Gastroesophageal sphincter (tissue), 4 donors: ENCODE measurements at regions not wholly inside any gene's neighbourhood (a gene's known extent, or its start where the extent isn't known, plus 50 kb on each side); places are given as distances from the start of the nearest gene placed in this dataset.

Experiments used
- ATAC-seq: fragments of 150-250 bp; one replicate; pipeline ENCODE4 v1.9.1; 2016; ENCODE audit warnings: mild to moderate bottlenecking, moderate library complexity
- H3K27ac ChIP-seq, 4 donors: fragments of 200-600 bp; sonication (generic) in 3 of 4; 1 replicate in 3 of 4; 2 replicates in 1 of 4; pipeline ENCODE4 v1.5.1; 2016 to 2019
- H3K27me3 ChIP-seq: fragments of 200-600 bp; sonication (generic); one replicate; pipeline ENCODE4 v1.5.1; 2019
- H3K36me3 ChIP-seq, 2 donors: fragments of 200-600 bp; sonication (generic); one replicate each; pipeline ENCODE4 v1.5.1; 2019; ENCODE audit warnings: control low read depth in 1 of 2
- H3K4me1 ChIP-seq, 3 donors: fragments of 200-600 bp; sonication (generic); 1 replicate in 2 of 3; 2 replicates in 1 of 3; pipeline ENCODE4 v1.5.1; 2016 to 2019; ENCODE audit warnings: control low read depth in 2 of 3
- H3K4me3 ChIP-seq, 2 donors: fragments of 200-600 bp; sonication (generic); one replicate each; pipeline ENCODE4 v1.5.1; 2019; ENCODE audit warnings: mild to moderate bottlenecking in 1 of 2, moderate library complexity in 1 of 2
- H3K9me3 ChIP-seq, 3 donors: fragments of 200-600 bp; sonication (generic); one replicate each; pipeline ENCODE4 v1.5.1; 2017 to 2019; ENCODE audit warnings: control low read depth in 2 of 3
- CTCF ChIP-seq, 4 experiments: fragments of 200-600 bp in 2 of 4; fragments of 450-650 bp in 2 of 4; sonication (generic) in 1 of 4; IDR thresholded peaks; one replicate each; pipeline ENCODE4 v1.5.1; 2017 to 2019; ENCODE audit warnings: antibody characterized with exemption in 4 of 4, mild to moderate bottlenecking in 2 of 4, moderate library complexity in 2 of 4
- EP300 ChIP-seq: sonication (generic); formaldehyde crosslinking; IDR thresholded peaks from one replicate; pipeline ENCODE4 v1.6.1; 2017; ENCODE audit warnings: antibody characterized with exemption, mild to moderate bottlenecking
- POLR2A ChIP-seq, 2 donors: fragments of 450-650 bp; IDR thresholded peaks; one replicate each; pipeline ENCODE4 v1.6.1; 2017; ENCODE audit warnings: antibody characterized with exemption in 2 of 2, mild to moderate bottlenecking in 2 of 2, moderate library complexity in 1 of 2
- POLR2AphosphoS5 ChIP-seq: sonication (generic); formaldehyde crosslinking; IDR thresholded peaks from one replicate; pipeline ENCODE4 v1.6.1; 2017; ENCODE audit warnings: antibody characterized with exemption
- WGBS, 2 donors: methylation state at CpG; one replicate each; pipeline ENCODE4 v1.1.5; 2018; ENCODE audit warnings: low coverage in 1 of 2; 5-methylcytosine and 5-hydroxymethylcytosine counted together

GRCh38 chr3:168878655-168879054 is 782.9 kb upstream of the GOLIM4 start:
- TF ChIP-seq POLR2A (IDR thresholded peaks at IDR 0.05) (no peak), EP300 (no peak), POLR2AphosphoS5 (no peak), CTCF (IDR thresholded peaks at IDR 0.05) (no peak)
- Histone ChIP-seq H3K9me3 (no peaks in the 10 kb centered on the region), H3K4me3 (no peak overlapping the region), H3K36me3 (no peaks in the 10 kb centered on the region), H3K27ac (no peak overlapping the region), H3K4me1 (no peaks in the 10 kb centered on the region), H3K27me3 (no peaks in the 10 kb centered on the region)
- no peak for ATAC-seq
- 71 to 79% methylated on average over 1 of the region's 1 CpG for WGBS, 2 donors

- H3K4me3 ChIP-seq, result no peak overlapping the region
- H3K4me1 ChIP-seq, result no peaks in the 10 kb centered on the region
- WGBS, 2 donors, result 50 to 67% methylated on average over 1 of the region's 1 CpG
- no peaks in the 10 kb centered on the region for H3K27me3 ChIP-seq
- no peak overlapping the region for H3K27ac ChIP-seq
- H3K9me3 ChIP-seq, result no peaks in the 10 kb centered on the region
- ATAC-seq, result no peak
- H3K36me3 ChIP-seq, result no peaks in the 10 kb centered on the region
- TF ChIP-seq POLR2AphosphoS5, result no peak
- no peak for TF ChIP-seq CTCF (IDR thresholded peaks at IDR 0.05)
- TF ChIP-seq EP300, result no peak
Observed at GRCh38 chr3:168877899-168878298, 782.2 kb upstream of the GOLIM4 start.

- no peak overlapping the region for H3K27ac ChIP-seq
- no peak for ATAC-seq
- no peaks in the 10 kb centered on the region for H3K27me3 ChIP-seq
- H3K4me1 ChIP-seq, result no peaks in the 10 kb centered on the region
- no peaks in the 10 kb centered on the region for H3K9me3 ChIP-seq
- H3K4me3 ChIP-seq, result no peak overlapping the region
- WGBS, 2 donors, result 44 to 54% methylated on average over 4 of the region's 4 CpGs
- H3K36me3 ChIP-seq, result no peaks in the 10 kb centered on the region
- TF ChIP-seq POLR2A (IDR thresholded peaks at IDR 0.05) (no peak), EP300 (no peak), CTCF (IDR thresholded peaks at IDR 0.05) (no peak), POLR2AphosphoS5 (no peak)
Observed at GRCh38 chr3:168876346-168877035, 780.8 kb upstream of the GOLIM4 start.

- ATAC-seq, result no peak
- Histone ChIP-seq H3K9me3 (no peaks in the 10 kb centered on the region), H3K4me1 (no peaks in the 10 kb centered on the region), H3K4me3 (no peak overlapping the region), H3K27me3 (no peaks in the 10 kb centered on the region), H3K27ac (no peak overlapping the region), H3K36me3 (no peaks in the 10 kb centered on the region)
- TF ChIP-seq CTCF (IDR thresholded peaks at IDR 0.05) (no peak), POLR2AphosphoS5 (no peak)
- WGBS, 2 donors, result 82 to 90% methylated on average over 3 of the region's 3 CpGs
Observed at GRCh38 chr3:168872826-168873225, 777.1 kb upstream of the GOLIM4 start.

DNA sequence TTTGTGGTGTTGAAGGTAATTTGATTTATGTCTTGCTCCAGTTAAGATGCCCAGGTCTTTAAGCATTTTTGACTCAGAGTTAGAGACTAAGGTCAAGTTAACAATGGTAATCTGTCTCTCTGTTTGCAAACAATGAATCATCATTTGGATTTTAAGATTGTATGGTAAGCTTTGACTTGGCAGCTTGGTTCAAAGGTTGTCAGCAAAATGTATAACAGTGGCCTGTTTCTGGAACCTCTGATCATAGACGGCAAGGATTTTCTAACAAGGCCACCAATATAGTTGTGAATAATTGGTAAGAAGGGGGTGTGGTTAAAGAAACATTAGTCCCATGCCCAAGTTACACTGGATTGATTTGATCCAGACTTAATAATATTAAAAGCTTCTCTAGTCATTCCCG is 775.2 kb upstream of the GOLIM4 start:
- no peaks in the 10 kb centered on the region for H3K4me1 ChIP-seq
- no peak overlapping the region for H3K4me3 ChIP-seq
- no peak overlapping the region for H3K27ac ChIP-seq
- H3K36me3 ChIP-seq, result no peaks in the 10 kb centered on the region
- no peak for ATAC-seq
- TF ChIP-seq EP300 (no peak), POLR2A (IDR thresholded peaks at IDR 0.05) (no peak), POLR2AphosphoS5 (no peak), CTCF (IDR thresholded peaks at IDR 0.05) (no peak)
- no peaks in the 10 kb centered on the region for H3K27me3 ChIP-seq
- WGBS, 2 donors, result 50 to 64% methylated on average over 2 of the region's 2 CpGs
- H3K9me3 ChIP-seq, result no peaks in the 10 kb centered on the region
